Fibroblast of villous mesenchyme (primary cell): ENCODE measurements at regions not wholly inside any gene's neighbourhood (a gene's known extent, or its start where the extent isn't known, plus 50 kb on each side); places are given as distances from the start of the nearest gene placed in this dataset.

Source experiments
- DNase-seq: peaks from one replicate; pipeline ENCODE4 v3.0.0-alpha.2; 2010; ENCODE audit warnings: low read depth
- H3K4me3 ChIP-seq: 2 replicates; pipeline ENCODE4 v1.5.1; 2011; ENCODE audit warnings: low read depth, mild to moderate bottlenecking, low read length
- CTCF ChIP-seq: IDR thresholded peaks from 2 replicates; pipeline ENCODE4 v1.5.1; 2012; ENCODE audit warnings: low read depth, mild to moderate bottlenecking, low read length; ENCODE audit not compliant: insufficient read depth

GRCh38 chr4:117412661-117413060 is 327.3 kb upstream of the TRAM1L1 start:
- H3K4me3 ChIP-seq, result no peak overlapping the region
- DNase-seq, result no peak
- TF ChIP-seq CTCF, result no peak

- DNase-seq, result peak; percentile 6
- TF ChIP-seq CTCF, result no peak
- H3K4me3 ChIP-seq, result no peak overlapping the region
Measured at GRCh38 chr4:117417856-117418255, 332.5 kb upstream of the TRAM1L1 start.

- no peak for TF ChIP-seq CTCF
- H3K4me3 ChIP-seq, result no peak overlapping the region
- DNase-seq, result no peak
Measured at GRCh38 chr4:117420948-117421347, 335.6 kb upstream of the TRAM1L1 start.

DNA sequence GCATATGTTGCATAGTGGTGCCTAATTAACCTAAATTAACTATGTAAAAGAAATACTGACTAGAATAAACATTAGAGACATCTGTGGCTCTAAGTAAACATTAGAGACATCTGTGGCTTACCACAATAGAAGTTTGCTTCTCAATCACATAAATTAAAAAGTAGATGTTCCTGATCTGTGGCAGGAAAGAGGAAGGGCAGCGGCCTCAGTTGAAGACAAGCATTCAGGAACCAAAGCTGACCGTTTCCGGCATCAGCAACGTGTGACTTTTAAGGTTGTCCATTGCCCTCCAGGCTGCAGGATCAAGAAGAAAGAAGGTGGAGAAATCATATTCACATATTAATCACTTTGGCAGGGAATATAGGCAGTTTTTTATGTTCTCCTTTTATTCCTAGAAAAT is 336.3 kb upstream of the TRAM1L1 start:
- H3K4me3 ChIP-seq, result no peak overlapping the region
- no peak for TF ChIP-seq CTCF
- peak; percentile 17 for DNase-seq

DNA sequence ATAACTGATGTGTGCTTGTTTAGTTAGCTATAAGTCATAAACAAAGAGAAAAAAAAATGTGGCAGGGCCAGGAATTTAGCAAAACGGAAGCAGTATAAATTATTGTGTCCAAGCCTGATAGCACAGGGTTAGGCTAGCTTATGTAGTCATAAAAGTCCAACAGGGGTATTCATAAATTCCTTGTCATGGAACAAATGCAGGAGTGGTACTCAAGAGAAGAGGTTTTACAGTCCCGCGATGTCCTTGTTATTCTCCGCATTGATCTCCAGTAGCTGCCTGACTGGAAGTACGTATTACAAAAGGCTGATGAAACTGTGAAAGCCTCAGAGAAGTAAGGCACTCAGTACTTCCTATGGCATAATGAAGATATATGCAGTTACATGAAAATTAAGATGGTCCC is 336.9 kb upstream of the TRAM1L1 start:
- H3K4me3 ChIP-seq, result no peak overlapping the region
- peak; percentile 30 for DNase-seq
- no peak for TF ChIP-seq CTCF

GRCh38 chr4:117425636-117426035 is 340.3 kb upstream of the TRAM1L1 start:
- no peak for DNase-seq
- TF ChIP-seq CTCF, result no peak
- no peak overlapping the region for H3K4me3 ChIP-seq

- TF ChIP-seq CTCF, result no peak
- DNase-seq, result no peak
- H3K4me3 ChIP-seq, result no peak overlapping the region
Measured at GRCh38 chr4:117428536-117428935, 343.2 kb upstream of the TRAM1L1 start.
